GM19463 (cell line): ENCODE measurements at regions not wholly inside any gene's neighbourhood (a gene's known extent, or its start where the extent isn't known, plus 50 kb on each side); places are given as distances from the start of the nearest gene placed in this dataset.

Experiments used
- ATAC-seq: cut with Tn5 transposase; IDR thresholded peaks from one replicate; pipeline ENCODE4 v1.9.1; 2021; ENCODE audit warnings: mild to moderate bottlenecking, moderate library complexity; ENCODE audit not compliant: unreplicated experiment

GRCh38 chr10:36087006-36088005, 445.2 kb upstream of the FZD8 start:
- no peak for ATAC-seq

- ATAC-seq: no peak
Observed at GRCh38 chr10:36075196-36075595, 433.1 kb upstream of the FZD8 start.

GRCh38 chr10:36073796-36074345, 431.8 kb upstream of the FZD8 start:
- ATAC-seq: no peak

GRCh38 chr10:36068542-36068941, 426.4 kb upstream of the FZD8 start:
- no peak for ATAC-seq

- no peak for ATAC-seq
Observed at GRCh38 chr10:36067748-36068147, 425.7 kb upstream of the FZD8 start.

GRCh38 chr10:36066850-36067249, 424.8 kb upstream of the FZD8 start:
- no peak for ATAC-seq

- ATAC-seq: no peak
Observed at GRCh38 chr10:36066102-36066501, 424.0 kb upstream of the FZD8 start.

- ATAC-seq: no peak
Observed at GRCh38 chr10:36063396-36063795, 421.3 kb upstream of the FZD8 start.

GRCh38 chr10:36057731-36058130, 415.6 kb upstream of the FZD8 start:
- ATAC-seq: no peak

GRCh38 chr10:36057180-36057579, 415.1 kb upstream of the FZD8 start:
- no peak for ATAC-seq

- no peak for ATAC-seq
Observed at GRCh38 chr10:36053775-36054174, 411.7 kb upstream of the FZD8 start.

GRCh38 chr10:36053271-36053670, 411.2 kb upstream of the FZD8 start:
- ATAC-seq: no peak

GRCh38 chr10:36051500-36051991, 409.4 kb upstream of the FZD8 start:
- no peak for ATAC-seq

GRCh38 chr10:36050763-36051499, 408.8 kb upstream of the FZD8 start:
- ATAC-seq: no peak

GRCh38 chr10:36048780-36049179, 406.7 kb upstream of the FZD8 start:
- no peak for ATAC-seq

- ATAC-seq: no peak
Observed at GRCh38 chr10:36048236-36048635, 406.1 kb upstream of the FZD8 start.

- no peak for ATAC-seq
Observed at GRCh38 chr10:36042135-36042534, 400.0 kb upstream of the FZD8 start.

- ATAC-seq: no peak
Observed at GRCh38 chr10:36038316-36038955, 396.3 kb upstream of the FZD8 start.

- no peak for ATAC-seq
Observed at GRCh38 chr10:36036137-36036536, 394.0 kb upstream of the FZD8 start.

- ATAC-seq: no peak
Observed at GRCh38 chr10:36033808-36034207, 391.7 kb upstream of the FZD8 start.

- no peak for ATAC-seq
Observed at GRCh38 chr10:36030516-36030915, 388.4 kb upstream of the FZD8 start.
